ENCODE measurements at regions not wholly inside any gene's neighbourhood (a gene's known extent, or its start where the extent isn't known, plus 50 kb on each side); places are given as distances from the start of the nearest gene placed in this dataset.

DNA sequence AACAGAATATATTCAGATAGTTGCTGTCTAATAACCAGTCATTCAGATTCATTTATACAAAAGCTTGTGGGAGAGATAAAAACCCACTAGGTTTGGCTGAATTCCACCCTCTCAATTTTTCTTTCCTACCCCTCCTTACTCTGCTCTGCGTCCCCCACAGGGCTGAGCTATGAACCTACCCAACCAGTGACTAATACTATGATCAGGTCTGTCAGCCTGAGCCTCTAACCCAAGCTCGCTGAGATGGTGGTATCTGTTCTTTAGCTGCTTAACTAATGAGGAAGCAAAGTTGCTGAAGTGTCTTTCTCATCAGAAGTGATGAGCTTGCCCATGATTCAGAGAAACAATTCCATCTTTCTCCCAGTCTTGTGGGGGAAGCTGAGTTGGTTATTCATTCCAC is 248.7 kb upstream of the GPR26 start:
- no peak for ATAC-seq
- H3K4me3 Mint-ChIP-seq: no peak overlapping the region
- H3K4me1 Mint-ChIP-seq: no peaks in the 10 kb centered on the region
- no peak overlapping the region for H3K27ac Mint-ChIP-seq
- H3K27me3 Mint-ChIP-seq: no peaks in the 10 kb centered on the region
- no peaks in the 10 kb centered on the region for H3K36me3 Mint-ChIP-seq
- no peaks in the 10 kb centered on the region for H3K9me3 Mint-ChIP-seq

DNA sequence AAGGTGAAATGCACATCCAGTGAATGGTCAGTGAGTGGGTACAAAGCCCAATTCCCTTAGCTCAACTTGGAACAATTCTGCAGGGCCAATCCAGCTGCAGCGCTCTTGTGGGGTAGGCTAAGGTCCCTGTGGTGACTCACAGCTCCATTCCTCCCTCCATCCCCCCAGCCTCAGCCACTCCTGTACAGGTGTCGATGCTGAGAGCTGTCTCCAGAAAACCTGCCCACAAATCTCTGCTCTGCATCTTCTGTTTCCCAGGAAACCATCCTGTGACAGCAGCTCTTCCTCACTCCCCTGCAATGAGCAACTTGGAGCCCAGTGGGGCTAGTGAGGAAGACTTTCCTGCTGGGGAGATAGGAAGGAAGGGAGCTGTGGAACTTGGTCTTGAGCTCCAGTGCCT is 244.7 kb upstream of the GPR26 start:
- Mint-ChIP-seq H3K27ac (no peak overlapping the region), H3K4me1 (no peaks in the 10 kb centered on the region), H3K27me3 (peaks cover 10% of the 10 kb centered on the region), H3K9me3 (no peaks in the 10 kb centered on the region), H3K4me3 (no peak overlapping the region), H3K36me3 (no peaks in the 10 kb centered on the region)
- ATAC-seq: no peak

DNA sequence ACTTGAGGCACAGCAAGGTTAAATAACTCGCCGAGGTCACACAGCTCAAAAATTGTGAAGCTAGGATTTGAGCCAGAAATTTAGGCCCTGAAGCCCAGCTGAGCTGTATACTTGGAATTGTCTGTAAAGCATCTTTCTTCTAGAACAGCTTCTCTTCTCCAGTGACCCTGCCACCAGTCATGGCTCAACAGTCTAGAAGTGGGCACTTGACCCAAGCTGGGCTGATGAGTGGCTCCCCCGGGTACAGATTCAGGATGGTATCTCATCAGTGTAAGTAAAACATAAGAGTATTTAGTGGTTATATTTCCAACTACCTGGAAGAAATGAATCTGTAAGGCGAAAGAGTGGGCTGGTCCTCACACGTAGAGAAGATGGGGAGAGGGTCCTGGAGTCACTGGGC is 243.9 kb upstream of the GPR26 start:
- ATAC-seq: no peak
- Mint-ChIP-seq H3K27ac (no peak overlapping the region), H3K36me3 (no peaks in the 10 kb centered on the region), H3K4me3 (no peak overlapping the region), H3K4me1 (no peaks in the 10 kb centered on the region), H3K9me3 (no peaks in the 10 kb centered on the region), H3K27me3 (peaks cover 18% of the 10 kb centered on the region)

DNA sequence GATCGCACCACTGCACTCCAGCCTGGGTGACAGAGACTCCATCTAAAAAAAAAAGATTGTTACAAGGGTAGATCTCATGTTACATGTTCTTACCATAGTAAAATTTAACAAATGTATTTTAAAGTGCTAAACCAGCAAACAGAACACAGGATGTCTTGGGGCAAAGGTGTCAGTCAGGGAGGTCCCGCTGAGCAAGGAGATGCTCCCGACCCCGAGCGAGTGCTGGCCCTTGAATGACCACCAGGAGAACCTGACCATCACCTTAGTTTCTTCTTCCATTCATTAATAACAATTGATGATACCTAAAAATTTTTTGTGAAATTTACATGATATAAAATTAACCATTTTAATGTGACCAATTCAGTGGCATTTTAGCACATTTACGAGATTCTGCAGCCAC is 241.6 kb upstream of the GPR26 start:
- no peak for ATAC-seq
- Mint-ChIP-seq H3K4me1 (no peaks in the 10 kb centered on the region), H3K36me3 (no peaks in the 10 kb centered on the region), H3K27me3 (peaks cover 19% of the 10 kb centered on the region), H3K4me3 (no peak overlapping the region), H3K9me3 (no peaks in the 10 kb centered on the region), H3K27ac (no peak overlapping the region)

DNA sequence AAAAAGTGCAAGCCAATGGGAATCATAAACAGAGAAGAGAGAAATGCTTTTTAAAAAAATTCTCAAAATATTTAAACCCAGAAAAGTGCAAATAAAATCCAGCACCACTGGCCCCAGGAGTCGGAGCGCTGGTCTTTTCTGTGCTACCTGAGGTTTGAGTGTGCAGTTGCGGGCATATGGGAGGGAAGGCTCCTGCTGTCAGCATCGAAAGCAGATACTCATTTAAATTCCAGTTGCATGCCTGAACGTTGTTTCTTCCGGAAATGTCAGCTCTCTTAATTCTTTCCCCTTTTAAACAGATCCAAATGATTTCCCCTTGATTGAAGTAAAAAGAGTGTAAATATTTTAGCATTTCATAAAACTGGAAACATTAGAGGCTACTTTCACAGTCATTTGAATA is 240.5 kb upstream of the GPR26 start:
- no peak overlapping the region for H3K27ac Mint-ChIP-seq
- H3K27me3 Mint-ChIP-seq: peaks cover 19% of the 10 kb centered on the region
- H3K9me3 Mint-ChIP-seq: no peaks in the 10 kb centered on the region
- no peak for ATAC-seq
- H3K4me1 Mint-ChIP-seq: no peaks in the 10 kb centered on the region
- no peak overlapping the region for H3K4me3 Mint-ChIP-seq
- H3K36me3 Mint-ChIP-seq: no peaks in the 10 kb centered on the region

DNA sequence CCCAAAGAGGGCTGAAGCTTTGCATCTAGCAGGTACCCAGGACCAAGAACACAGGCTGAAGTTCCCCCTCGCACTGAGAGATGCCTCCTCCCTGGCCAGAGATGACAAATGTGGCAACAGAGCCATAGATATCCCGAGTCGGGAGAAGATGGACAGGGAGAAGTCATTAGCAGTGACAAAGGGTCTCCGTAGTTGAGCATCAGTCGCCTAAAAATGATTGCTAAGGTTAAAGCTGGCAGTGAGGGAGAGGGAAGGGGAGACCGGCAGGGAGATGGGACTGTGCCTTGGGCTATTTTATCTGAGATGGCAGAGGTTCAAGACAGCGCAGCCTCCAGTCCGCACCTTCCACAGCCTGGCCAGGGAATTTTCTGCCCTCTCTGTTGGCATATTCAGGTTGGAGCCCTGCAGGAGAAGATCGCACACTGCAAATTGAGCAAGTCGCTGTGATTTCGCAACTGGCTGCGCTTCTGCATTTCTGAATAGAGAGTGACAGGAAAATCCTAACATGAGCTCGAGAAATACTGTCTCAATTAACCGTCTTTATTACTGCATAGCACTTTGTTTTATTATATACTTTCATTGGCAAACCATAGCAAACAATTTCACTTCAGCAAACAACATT is 238.9 kb upstream of the GPR26 start:
- Mint-ChIP-seq H3K4me1 (no peaks in the 10 kb centered on the region), H3K4me3 (no peak overlapping the region)
- ATAC-seq: peak; percentile 20

DNA sequence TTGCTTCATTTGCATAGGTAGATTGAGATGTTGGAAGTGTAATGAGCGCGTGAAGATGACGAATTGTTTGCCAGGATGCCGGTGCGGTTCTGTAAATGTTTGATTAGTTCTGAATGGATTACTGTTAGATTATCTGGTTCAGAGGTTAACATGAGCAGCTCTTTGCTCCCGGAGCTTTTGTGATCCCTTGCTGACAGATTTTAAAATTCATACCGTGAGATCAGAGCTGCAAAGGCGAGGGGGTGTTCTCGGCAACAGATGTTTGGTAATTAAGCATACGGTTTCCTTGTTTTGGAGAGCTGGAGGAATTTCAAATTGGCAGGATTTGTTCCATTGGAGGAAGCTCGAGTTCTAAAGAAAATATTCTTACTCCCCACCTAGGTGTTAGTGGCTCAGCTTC is 237.8 kb upstream of the GPR26 start:
- no peaks in the 10 kb centered on the region for H3K36me3 Mint-ChIP-seq
- H3K27ac Mint-ChIP-seq: no peak overlapping the region
- H3K4me3 Mint-ChIP-seq: no peak overlapping the region
- H3K9me3 Mint-ChIP-seq: no peaks in the 10 kb centered on the region
- no peaks in the 10 kb centered on the region for H3K4me1 Mint-ChIP-seq
- H3K27me3 Mint-ChIP-seq: peaks cover 19% of the 10 kb centered on the region
- ATAC-seq: no peak

More for the DNA sequence above, 238.9 kb upstream of the GPR26 start:
- Mint-ChIP-seq H3K36me3 (no peaks in the 10 kb centered on the region), H3K27ac (no peak overlapping the region), H3K27me3 (peaks cover 19% of the 10 kb centered on the region), H3K9me3 (no peaks in the 10 kb centered on the region)

DNA sequence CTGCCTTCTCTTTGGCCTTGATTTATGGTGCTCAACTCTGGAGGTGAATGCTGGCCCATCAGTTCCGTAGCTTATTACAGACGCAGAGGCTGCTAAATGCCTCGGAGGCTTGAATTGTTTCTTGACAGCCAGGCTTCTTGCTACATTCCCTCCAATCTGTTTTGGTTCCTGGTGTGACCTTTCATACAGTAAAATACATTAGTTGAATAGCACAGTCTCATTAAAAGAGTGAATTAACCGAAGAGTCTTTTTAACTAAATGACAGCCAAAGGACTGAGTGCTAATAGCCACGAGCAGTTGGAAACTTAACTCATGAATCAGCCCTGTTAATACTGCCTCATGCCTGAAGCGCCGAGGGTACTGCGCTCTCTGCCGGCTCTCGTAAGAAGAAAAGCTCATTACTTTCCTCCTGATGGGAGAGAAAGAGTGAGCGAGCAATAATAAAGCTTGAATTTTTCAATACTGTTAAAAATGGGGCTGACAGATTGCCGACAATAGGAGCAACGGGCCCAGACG is 236.4 kb upstream of the GPR26 start:
- H3K27ac Mint-ChIP-seq: no peak overlapping the region
- ATAC-seq: no peak
- H3K4me1 Mint-ChIP-seq: no peaks in the 10 kb centered on the region
- peaks cover 15% of the 10 kb centered on the region for H3K27me3 Mint-ChIP-seq
- H3K36me3 Mint-ChIP-seq: no peaks in the 10 kb centered on the region
- no peaks in the 10 kb centered on the region for H3K9me3 Mint-ChIP-seq
- H3K4me3 Mint-ChIP-seq: no peak overlapping the region

DNA sequence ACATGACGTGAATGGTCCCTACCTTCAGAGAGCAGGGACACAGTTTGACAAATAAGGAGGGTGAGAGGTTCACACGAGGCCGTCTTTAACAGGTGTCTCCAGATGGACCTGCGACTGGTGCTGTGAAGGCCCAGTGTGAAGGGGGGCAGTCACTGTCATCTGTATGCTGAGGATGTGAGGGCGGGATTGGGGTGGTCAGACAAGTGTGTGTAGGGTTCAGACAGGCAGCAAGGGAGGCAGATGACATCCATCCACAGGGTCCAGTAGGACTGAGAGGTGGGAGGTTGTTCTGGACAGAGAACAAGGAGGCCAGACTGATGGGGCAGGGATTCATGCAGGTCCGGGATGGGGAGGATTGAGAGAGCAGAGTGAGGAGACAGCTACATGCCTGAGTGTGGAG is 232.6 kb upstream of the GPR26 start:
- peaks cover 6% of the 10 kb centered on the region for H3K36me3 Mint-ChIP-seq
- peak; percentile 5 for ATAC-seq
- no peaks in the 10 kb centered on the region for H3K27me3 Mint-ChIP-seq
- H3K27ac Mint-ChIP-seq: no peak overlapping the region
- H3K4me1 Mint-ChIP-seq: no peaks in the 10 kb centered on the region
- H3K9me3 Mint-ChIP-seq: peaks cover 3% of the 10 kb centered on the region
- H3K4me3 Mint-ChIP-seq: no peak overlapping the region

DNA sequence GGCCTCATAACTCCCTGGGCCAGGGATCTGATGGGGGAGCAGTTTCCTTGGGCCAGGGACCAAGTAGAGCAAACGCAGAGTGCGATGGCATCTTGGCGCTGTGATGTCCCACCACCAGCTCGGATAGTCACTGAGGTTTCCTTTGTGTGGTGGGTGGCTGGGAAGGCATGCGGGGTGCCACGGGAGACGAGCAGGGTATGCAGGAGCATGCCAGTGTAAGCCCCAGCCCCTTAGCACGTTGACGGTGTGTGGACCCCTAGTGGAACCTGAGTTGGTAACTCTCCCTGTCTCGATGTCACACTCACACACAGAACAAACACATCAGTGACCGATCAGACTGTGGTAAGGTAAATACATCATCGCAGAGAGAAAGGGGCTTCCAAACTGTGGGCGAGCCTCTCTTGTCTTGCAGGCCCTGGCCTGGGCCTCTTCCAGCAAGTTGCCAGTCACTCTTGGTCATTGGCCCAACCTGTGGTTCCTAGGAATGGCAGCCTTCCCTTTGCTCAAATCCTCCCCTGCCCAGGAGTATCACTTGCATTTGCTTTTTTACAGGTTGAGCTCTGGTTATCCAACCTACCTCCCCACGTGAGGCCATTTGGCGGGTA is 231.6 kb upstream of the GPR26 start:
- Mint-ChIP-seq H3K36me3 (peaks cover 6% of the 10 kb centered on the region), H3K27ac (no peak overlapping the region), H3K27me3 (no peaks in the 10 kb centered on the region), H3K4me1 (no peaks in the 10 kb centered on the region), H3K4me3 (no peak overlapping the region), H3K9me3 (peaks cover 3% of the 10 kb centered on the region)
- no peak for ATAC-seq

DNA sequence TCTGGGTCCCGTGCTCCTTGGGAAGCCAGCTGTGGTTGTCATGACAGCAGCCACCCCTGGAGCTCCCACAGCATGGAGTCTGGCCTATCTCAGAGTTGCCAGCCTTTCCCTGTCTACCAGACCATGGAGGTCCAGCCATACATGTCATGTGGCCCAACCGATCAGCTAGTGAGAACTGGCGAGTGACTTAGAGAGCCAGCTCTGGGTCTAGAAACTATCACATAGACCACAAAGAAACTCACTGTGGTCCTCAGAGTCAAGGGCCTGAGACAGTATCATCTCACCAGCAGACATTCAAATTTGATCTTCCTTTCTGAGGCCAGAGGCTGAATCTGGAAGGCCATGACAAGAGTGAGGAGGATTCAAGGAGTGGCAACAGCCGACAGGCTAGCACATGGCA is 223.3 kb upstream of the GPR26 start:
- Mint-ChIP-seq H3K36me3 (no peaks in the 10 kb centered on the region), H3K4me3 (no peak overlapping the region), H3K4me1 (no peaks in the 10 kb centered on the region), H3K27ac (no peak overlapping the region), H3K27me3 (no peaks in the 10 kb centered on the region), H3K9me3 (no peaks in the 10 kb centered on the region)
- no peak for ATAC-seq

DNA sequence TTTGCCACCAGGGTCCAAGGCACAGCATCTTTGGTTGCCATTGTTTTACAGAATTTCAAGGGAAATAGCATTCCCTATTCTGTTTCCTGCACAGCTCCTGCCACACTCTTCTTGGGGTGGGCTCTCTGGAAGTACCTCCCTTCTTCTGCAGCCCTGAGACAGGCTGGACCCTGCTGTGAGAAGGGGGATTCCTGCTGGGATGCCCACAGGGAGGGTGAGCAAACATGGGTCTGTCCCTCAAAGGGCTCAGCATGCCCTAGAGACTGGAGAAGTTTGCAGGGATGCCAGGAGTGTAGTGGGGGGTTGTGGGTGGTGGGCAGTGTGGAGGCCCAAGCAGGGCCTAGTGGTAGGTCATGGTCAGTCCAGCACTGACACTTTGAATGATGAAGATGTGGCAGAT is 222.2 kb upstream of the GPR26 start:
- no peaks in the 10 kb centered on the region for H3K9me3 Mint-ChIP-seq
- no peaks in the 10 kb centered on the region for H3K4me1 Mint-ChIP-seq
- no peak overlapping the region for H3K4me3 Mint-ChIP-seq
- no peaks in the 10 kb centered on the region for H3K36me3 Mint-ChIP-seq
- H3K27me3 Mint-ChIP-seq: no peaks in the 10 kb centered on the region
- no peak overlapping the region for H3K27ac Mint-ChIP-seq
- ATAC-seq: no peak

DNA sequence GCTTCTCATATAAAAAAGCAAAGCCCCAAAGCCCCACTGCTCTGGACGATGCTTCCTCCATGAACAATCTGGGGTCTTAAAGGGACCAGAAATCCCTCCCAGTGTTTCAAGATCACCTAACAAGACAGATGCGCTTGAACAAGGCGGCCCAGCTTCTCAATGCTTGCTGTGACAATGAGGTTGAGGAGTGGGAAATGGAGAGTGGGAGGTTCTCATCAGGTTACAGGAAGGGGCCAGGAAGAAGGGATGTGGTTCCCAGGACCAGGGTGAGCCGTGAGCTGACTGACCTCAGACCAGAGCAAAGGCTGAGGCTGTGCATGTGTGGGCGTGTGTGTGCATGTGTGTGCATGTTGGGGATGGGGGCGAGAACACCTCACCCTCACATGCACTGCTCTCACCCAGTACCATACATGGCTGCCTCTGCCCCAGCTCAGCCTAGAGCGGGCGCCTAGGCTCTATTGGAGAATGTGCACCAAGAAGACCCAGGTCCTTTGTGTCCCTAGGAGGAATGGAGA is 220.8 kb upstream of the GPR26 start:
- Mint-ChIP-seq H3K27ac (no peak overlapping the region), H3K4me1 (no peaks in the 10 kb centered on the region), H3K9me3 (no peaks in the 10 kb centered on the region), H3K36me3 (no peaks in the 10 kb centered on the region), H3K27me3 (no peaks in the 10 kb centered on the region), H3K4me3 (no peak overlapping the region)
- ATAC-seq: no peak

DNA sequence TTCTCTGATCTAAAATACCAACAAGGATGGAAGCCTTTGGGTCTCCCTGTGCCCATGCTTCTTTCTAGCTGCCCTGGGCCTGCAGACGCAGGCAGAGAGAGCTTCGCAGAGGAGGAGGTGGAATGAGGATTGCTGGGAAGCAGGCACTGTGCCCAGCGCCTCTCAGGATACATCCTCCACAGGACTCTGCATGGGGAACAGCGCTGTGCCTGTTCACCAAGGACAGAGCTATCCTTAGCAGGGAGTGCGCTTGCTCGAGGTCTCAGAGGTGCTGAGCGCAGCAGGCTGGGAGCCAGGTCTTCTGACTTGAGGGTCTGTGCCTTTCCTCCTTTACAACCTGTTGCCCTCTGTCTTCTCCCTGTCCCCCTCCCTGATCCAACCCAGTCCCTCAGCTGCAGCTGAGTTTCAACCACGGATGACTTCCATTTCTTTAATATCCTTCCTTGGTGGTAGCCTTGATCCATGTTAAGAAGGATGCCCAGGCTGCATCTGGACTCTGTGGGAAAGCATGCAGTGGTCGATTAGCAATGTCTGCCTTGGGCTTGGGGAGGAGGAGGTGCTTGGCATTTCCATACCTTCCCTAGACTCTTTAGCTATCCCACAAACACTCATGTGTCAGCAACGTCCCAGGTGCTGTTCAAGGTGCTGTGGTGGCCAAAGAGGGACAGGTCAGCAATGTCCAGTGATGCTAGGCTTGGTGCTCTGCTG is 219.6 kb upstream of the GPR26 start:
- Mint-ChIP-seq H3K4me1 (no peaks in the 10 kb centered on the region), H3K36me3 (no peaks in the 10 kb centered on the region), H3K4me3 (no peak overlapping the region), H3K27me3 (no peaks in the 10 kb centered on the region), H3K27ac (no peak overlapping the region), H3K9me3 (no peaks in the 10 kb centered on the region)
- no peak for ATAC-seq

DNA sequence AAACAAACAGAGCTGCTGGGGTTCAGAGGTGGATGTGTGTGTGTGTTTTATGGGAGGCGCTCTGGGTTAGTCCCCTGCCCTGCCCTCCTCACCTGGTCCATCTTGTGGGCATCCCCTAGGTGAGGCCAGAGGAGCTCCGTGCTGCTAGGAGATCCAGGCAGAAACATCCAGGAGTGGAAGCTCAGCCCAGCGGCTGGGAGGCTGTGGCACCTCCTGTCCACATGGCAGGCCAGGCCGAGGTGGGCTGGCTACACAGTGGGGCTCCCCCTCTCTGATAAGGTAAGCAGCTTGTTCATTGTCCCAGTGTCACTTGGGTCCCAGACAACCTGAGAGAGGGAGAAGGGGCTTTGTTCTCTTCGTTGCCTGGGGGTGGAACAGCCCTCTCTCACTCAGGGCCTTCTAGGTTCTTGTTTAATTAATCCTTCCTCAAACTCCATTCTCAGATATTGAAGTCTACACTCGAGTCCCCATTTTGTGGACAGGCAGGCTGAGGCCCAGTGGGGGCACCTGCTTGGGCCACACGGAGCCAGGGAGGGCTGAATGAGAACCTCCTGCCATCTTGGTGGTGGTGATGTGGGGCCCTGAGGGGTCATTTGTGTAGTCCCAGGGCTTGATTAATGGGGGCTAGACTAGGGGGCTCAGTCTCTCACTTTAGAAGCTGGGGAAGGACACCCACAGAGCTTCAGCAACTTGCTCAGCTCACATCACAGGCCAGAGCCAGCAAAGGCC is 216.8 kb upstream of the GPR26 start:
- Mint-ChIP-seq H3K4me3 (no peak overlapping the region), H3K27ac (no peak overlapping the region), H3K36me3 (no peaks in the 10 kb centered on the region), H3K27me3 (no peaks in the 10 kb centered on the region), H3K4me1 (no peaks in the 10 kb centered on the region), H3K9me3 (no peaks in the 10 kb centered on the region)
- no peak for ATAC-seq
